Osteoblast (primary cell): ENCODE measurements at regions not wholly inside any gene's neighbourhood (a gene's known extent, or its start where the extent isn't known, plus 50 kb on each side); places are given as distances from the start of the nearest gene placed in this dataset.

Experiments
- DNase-seq: peaks from one replicate; pipeline ENCODE4 v3.0.0; 2011; ENCODE audit warnings: low spot score, mixed read lengths; ENCODE audit not compliant: insufficient read length; ENCODE audit errors: missing footprints
- H2AFZ ChIP-seq: 2 replicates; pipeline ENCODE4 v1.6.0; 2011; ENCODE audit warnings: mild to moderate bottlenecking, low read length
- H3K27ac ChIP-seq: 2 replicates; pipeline ENCODE4 v1.5.1; 2011; ENCODE audit warnings: mild to moderate bottlenecking, low read depth, low read length, moderate library complexity
- H3K27me3 ChIP-seq: 2 replicates; pipeline ENCODE4 v1.6.0; 2012; ENCODE audit warnings: mild to moderate bottlenecking, control low read depth, inconsistent platforms, low read length, moderate library complexity; ENCODE audit not compliant: insufficient read depth
- H3K36me3 ChIP-seq: 2 replicates; pipeline ENCODE4 v1.5.1; 2011; ENCODE audit warnings: mild to moderate bottlenecking, low read length, control low read depth, moderate library complexity; ENCODE audit not compliant: insufficient read depth
- H3K4me1 ChIP-seq: 2 replicates; pipeline ENCODE4 v1.5.1; 2011; ENCODE audit warnings: mild to moderate bottlenecking, low read length, control low read depth, moderate library complexity; ENCODE audit not compliant: insufficient read depth
- H3K4me2 ChIP-seq: 2 replicates; pipeline ENCODE4 v1.6.0; 2011; ENCODE audit warnings: mild to moderate bottlenecking, low read length; ENCODE audit not compliant: insufficient read depth
- H3K4me3 ChIP-seq: fragments of 200-600 bp; sonication (generic); 3 replicates; pipeline ENCODE4 v1.5.1; 2012; ENCODE audit warnings: mild to moderate bottlenecking, low read length, inconsistent platforms; ENCODE audit not compliant: insufficient read depth
- H3K79me2 ChIP-seq: 2 replicates; pipeline ENCODE4 v1.6.0; 2012; ENCODE audit warnings: mild to moderate bottlenecking, low read length, control low read depth, inconsistent platforms; ENCODE audit not compliant: insufficient read depth
- H3K9me3 ChIP-seq: 2 replicates; pipeline ENCODE4 v1.5.1; 2011; ENCODE audit warnings: low read depth, low read length, control low read depth
- H4K20me1 ChIP-seq: 2 replicates; pipeline ENCODE4 v1.6.0; 2012; ENCODE audit warnings: mild to moderate bottlenecking, low read length, control low read depth; ENCODE audit not compliant: insufficient read depth
- CTCF ChIP-seq: IDR thresholded peaks from 2 replicates; pipeline ENCODE4 v1.5.1; 2011; ENCODE audit warnings: mild to moderate bottlenecking, low read depth, low read length, moderate library complexity; ENCODE audit errors: extremely low read depth

GRCh38 chr3:109532257-109533216 lies 195.2 kb upstream of the DPPA4 start:
- Histone ChIP-seq H2AFZ (no peak overlapping the region), H3K79me2 (no peaks in the 10 kb centered on the region), H3K4me1 (no peaks in the 10 kb centered on the region), H3K27me3 (no peaks in the 10 kb centered on the region), H3K9me3 (no peaks in the 10 kb centered on the region), H3K27ac (no peak overlapping the region), H4K20me1 (no peaks in the 10 kb centered on the region), H3K36me3 (no peaks in the 10 kb centered on the region), H3K4me2 (no peak overlapping the region), H3K4me3 (no peak overlapping the region)
- peak; percentile 30 for TF ChIP-seq CTCF
- DNase-seq, result peak; percentile 22

DNA sequence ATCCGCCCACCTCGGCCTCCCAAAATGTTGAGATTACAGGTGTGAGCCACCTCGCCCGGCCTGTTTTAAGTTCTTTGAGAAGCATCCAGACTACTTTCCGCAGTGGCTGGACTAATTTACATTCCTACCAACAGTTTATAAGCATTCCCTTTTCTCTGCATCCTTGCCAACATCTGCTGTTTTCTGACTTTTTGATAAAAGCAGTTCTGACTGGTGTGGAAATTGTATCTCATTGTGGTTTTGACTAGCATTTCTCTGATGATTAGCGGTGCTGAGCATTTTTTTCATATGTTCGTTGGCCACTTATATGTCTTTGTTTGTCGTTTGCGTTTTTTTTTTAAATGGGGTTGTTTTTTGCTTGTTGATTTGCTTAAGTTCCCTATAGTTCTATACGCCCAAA lies 208.4 kb upstream of the DPPA4 start:
- no peak overlapping the region for H3K4me2 ChIP-seq
- no peak overlapping the region for H2AFZ ChIP-seq
- TF ChIP-seq CTCF, result no peak
- H3K9me3 ChIP-seq, result no peaks in the 10 kb centered on the region
- DNase-seq, result no peak
- H3K27ac ChIP-seq, result no peak overlapping the region
- H4K20me1 ChIP-seq, result no peaks in the 10 kb centered on the region
- no peaks in the 10 kb centered on the region for H3K4me1 ChIP-seq
- H3K36me3 ChIP-seq, result no peaks in the 10 kb centered on the region
- H3K79me2 ChIP-seq, result no peaks in the 10 kb centered on the region
- H3K4me3 ChIP-seq, result no peak overlapping the region
- no peaks in the 10 kb centered on the region for H3K27me3 ChIP-seq

DNA sequence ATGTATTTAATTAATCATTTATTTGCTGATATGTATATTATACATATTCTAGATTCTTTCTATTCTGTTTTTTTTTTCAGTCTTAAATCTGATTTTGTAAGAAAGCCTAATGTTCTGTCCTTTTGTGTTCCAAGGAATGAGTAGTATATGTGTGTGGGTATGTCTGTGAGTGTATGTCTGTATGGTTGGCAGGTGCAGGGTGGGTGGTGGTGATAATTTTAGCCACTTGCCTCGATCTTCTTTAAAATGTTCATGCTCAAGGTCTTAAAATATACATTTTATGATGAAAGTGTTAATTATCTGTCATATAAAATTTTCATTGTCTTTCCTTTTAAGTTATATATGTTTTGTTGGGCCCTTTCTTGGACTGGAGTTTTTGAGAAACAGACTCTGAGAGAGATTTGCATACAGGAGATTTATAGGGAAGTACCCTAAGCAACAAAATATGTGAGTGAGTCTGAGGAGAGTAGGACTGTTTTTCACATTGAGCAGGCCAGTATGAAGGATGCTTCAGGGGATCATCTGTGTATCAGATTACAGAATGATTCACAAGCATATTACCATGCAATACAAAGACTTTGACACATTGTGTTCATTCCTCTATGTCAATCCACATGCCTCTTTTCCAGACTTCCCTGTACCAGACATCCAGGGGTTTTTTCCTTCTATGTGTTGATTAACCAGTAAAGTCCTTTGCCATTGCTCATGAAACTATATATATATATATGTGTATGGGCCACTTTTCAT lies 211.0 kb upstream of the DPPA4 start:
- H3K4me3 ChIP-seq, result no peak overlapping the region
- H3K27ac ChIP-seq, result no peak overlapping the region
- H3K9me3 ChIP-seq, result no peaks in the 10 kb centered on the region
- no peak for DNase-seq
- no peaks in the 10 kb centered on the region for H3K79me2 ChIP-seq
- no peak overlapping the region for H3K4me2 ChIP-seq
- TF ChIP-seq CTCF, result no peak
- H2AFZ ChIP-seq, result no peak overlapping the region
- H3K4me1 ChIP-seq, result no peaks in the 10 kb centered on the region
- H3K27me3 ChIP-seq, result no peaks in the 10 kb centered on the region
- no peaks in the 10 kb centered on the region for H3K36me3 ChIP-seq
- H4K20me1 ChIP-seq, result no peaks in the 10 kb centered on the region
